Muscle of back (tissue), 3 donors: ENCODE measurements at regions not wholly inside any gene's neighbourhood (a gene's known extent, or its start where the extent isn't known, plus 50 kb on each side); places are given as distances from the start of the nearest gene placed in this dataset.

Experiments used
- DNase-seq, 3 donors: peaks; one replicate each; pipeline versions ENCODE4 v3.0.0 to v3.0.0-alpha.2; 2013

GRCh38 chr16:85452364-85453193 is 160.5 kb upstream of the GSE1 start:
- no peak for DNase-seq

DNA sequence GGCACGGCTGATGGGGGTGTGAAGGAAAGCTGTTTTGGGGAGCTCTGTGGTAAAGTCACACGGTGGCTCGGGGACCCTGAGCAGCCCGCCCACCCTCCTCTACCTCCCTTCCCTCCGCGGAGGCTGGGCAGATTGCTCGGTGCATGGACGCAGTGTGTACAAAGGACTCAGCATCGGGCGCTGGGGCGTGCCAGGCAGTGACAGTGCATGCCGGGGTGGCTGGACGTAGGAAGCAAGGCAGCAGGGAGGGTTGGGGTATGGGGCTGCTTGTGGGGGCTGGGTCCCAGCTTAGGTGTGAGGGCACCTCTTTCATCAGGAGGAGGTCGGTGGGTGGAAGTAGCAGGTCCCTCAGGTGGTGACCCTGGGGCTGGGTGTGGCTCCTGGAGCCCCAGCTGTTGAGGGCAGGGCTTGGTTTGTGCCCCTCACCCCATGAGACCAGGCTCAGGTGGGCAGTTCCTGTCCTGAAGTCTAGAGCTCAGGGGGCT is 159.9 kb upstream of the GSE1 start:
- DNase-seq, result no peak

DNA sequence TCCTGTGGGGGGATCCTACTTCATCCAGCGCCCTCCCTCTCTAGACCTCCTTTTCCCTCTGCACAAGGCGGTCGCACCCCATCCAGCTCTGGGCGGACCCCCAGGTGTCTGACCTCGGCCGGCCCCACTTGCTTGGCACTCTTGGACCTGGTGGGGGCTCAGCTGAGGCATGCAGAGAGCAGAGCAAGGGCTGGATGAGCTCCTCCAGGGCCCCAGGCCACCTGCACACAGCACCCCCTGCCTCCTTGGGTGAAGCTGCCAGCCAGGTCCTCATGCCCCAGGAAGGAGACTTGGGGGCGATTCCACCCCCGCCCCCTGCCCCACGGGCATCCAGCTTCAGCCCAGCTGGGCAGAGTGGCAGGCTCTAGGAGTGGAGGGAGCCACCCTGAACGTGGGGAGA is 159.4 kb upstream of the GSE1 start:
- DNase-seq, result no peak

GRCh38 chr16:85454171-85454872 is 158.8 kb upstream of the GSE1 start:
- DNase-seq, result no peak

DNA sequence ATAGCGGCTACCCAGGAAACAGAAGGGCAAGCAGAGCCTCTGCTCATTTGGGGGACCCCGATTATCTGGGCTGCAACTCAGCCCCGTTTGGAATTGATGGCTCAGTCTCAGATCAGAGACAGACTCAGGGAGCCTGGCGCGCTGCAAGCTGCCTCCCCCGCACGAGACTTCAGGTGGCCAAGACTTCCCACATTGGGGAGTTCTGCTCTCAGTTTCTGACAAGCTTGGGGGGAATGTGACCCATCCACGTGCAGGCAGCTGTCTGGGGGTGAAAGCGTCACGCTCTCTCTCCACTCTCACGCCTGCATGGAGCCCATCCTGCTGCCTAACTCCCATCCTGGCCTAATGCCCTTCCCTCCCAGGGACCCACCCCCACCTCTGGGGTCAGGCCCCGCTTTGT is 157.6 kb upstream of the GSE1 start:
- DNase-seq, result no peak

DNA sequence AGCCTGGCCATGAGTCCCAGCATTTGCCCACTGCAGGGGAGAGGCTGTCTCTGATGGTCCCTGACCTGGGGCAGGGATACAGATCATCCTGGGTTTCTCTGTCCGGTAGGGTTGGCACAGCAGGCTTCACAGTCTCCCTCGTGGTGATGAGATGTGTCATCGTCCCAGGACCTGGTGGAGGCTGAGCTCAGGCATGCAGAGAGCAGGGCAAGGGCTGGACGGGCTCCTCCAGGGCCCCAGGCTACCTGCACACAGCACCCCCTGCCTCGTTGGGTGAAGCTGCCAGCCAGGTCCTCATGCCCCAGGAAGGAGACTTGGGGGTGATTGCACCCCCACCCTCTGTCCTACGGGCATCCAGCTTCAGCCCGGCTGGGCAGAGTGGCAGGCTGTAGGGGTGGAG is 155.8 kb upstream of the GSE1 start:
- DNase-seq, result no peak

DNA sequence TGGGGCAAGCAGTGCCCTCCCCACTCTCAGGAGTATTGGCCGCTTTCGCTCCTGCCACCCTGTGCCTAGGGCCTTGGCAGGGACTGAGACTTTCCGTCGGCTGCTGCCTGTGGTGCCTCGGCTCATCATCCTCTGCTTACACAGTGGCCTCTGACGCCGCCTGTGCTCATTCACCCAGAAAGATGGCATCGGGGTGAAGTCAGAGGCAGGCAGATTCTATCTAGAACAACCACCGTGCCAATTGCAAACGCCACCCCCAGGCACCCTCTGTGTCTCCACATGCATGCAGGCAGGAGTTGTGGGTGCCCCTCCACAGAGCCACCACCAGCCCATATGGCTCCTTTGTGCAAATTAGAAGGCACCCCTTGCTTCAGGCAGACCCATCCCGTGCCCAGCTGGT is 154.2 kb upstream of the GSE1 start:
- no peak for DNase-seq

GRCh38 chr16:85459529-85460251 is 153.4 kb upstream of the GSE1 start:
- DNase-seq, result peak in 1 of 3 donors; percentile 52

- peak in 1 of 3 donors; percentile 75 for DNase-seq
Observed at GRCh38 chr16:85460252-85461021, 152.7 kb upstream of the GSE1 start.

DNA sequence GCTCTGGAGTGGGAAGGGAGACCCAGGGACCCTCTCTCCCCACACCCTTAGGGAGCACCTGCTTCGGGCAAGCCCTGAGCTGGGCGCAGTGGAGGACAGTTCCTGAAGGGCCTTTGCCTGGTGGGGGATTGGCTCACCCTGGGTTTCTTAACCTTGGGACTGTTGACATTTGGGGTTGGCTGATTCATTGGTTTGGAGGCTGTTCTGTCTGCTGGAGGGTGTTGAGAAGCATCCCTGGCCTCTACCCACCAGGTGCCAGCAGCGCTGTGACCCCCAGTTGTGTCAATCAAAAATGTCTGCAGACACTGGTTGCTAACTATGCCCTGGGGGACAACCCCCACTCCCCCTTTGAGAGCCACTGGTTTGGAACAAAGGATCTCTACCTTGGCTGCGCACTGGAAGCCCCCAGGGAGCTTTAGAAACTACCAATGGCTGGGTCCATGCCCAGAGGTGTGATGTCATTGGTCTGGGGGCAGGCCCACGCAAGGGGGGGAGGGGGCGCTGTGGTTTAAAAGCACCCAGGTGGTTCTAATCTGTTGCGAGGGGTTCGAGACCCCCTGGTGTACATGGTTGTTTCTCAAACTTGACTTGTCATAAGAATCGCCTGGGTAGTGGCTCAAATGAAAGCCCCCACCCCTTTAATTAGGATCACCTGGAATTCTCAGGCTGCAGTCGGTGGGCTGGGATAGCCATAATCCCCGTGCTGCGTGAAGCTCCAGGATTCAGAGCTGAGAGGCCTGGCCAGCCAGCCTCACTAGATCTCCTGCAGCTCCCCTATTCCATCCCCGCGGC is 151.9 kb upstream of the GSE1 start:
- no peak for DNase-seq

DNA sequence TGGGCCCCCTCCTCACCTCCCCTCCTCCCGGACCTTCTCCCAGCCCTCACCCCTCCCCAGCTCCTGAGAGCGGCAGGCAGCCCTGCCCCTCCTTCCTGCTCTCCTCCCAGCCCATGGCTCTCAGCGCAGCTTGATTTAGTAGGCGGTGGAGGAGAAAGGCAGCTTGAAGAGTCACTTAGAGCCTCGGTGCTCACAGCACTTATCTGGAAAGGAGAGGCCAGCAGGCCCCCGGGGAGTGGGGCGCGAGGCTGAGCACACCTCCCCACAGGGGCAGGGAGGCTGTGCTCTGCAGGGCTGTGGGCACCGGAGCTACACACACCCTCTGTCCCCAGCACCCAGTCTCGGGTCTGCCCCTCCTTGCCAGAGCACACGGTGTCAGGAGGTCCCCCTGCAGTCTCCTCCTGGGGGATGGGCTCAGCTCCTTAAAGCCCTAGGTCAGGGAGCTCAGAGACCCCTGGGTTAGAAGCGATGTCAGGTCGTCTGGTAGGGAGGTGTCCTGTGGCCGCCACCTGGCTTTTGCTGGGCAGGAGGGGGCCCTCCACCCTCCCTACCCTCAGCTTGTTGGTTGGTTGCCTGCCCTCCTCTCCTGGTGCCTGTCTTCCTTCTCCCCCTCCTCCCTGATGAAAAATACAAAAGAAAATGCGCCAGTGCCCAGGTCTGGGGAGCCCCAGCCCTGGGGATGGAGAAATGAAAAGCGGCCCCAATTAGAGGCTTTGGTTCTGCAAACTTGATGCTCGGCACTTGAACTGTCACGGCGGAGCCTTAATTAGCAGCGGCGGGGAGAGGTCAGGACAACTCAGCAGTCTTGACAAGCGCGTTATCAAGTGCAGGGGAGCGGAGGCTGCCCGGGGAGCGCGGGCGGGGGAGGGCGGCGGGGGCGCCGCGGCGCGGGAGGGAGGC is 151.1 kb upstream of the GSE1 start:
- peak in 1 of 3 donors; percentile 81 for DNase-seq

GRCh38 chr16:85462714-85463611 is 150.2 kb upstream of the GSE1 start:
- DNase-seq, result peak in 1 of 3 donors; percentile 37

DNA sequence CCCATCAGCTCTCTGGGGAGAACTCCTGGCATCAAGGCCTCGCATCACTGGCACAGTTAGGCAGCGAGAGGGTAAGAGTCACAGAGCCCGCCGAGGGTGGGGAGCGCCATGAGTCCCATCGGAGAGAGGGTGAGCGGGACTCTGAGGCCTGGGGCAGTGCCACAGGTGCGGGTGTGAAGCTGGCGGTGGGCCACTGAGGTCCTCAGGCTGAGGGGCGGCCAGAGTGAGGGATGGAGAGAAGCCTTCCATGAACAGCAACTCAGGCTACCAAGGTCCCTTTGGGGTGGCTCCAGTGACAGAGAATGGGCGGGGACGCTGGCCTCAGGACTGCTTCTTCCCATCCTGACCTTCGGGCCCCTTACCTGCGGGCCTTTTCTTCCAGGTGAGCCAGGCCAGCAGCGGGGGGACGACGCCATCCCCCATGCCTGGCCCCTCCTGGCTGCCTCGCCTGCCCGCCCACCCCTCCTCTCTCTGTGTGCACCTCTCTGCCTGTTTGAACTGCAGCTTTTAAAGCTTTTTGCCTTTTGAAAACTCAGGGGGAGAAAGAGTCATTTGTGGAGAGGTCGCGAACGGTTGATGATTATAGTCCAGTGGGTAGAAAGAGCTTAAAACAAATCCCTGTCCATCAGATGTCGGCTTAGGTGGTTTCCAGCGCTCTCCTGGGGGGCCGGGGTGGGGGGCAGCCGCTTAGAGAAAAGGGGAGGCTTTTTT is 149.3 kb upstream of the GSE1 start:
- no peak for DNase-seq

DNA sequence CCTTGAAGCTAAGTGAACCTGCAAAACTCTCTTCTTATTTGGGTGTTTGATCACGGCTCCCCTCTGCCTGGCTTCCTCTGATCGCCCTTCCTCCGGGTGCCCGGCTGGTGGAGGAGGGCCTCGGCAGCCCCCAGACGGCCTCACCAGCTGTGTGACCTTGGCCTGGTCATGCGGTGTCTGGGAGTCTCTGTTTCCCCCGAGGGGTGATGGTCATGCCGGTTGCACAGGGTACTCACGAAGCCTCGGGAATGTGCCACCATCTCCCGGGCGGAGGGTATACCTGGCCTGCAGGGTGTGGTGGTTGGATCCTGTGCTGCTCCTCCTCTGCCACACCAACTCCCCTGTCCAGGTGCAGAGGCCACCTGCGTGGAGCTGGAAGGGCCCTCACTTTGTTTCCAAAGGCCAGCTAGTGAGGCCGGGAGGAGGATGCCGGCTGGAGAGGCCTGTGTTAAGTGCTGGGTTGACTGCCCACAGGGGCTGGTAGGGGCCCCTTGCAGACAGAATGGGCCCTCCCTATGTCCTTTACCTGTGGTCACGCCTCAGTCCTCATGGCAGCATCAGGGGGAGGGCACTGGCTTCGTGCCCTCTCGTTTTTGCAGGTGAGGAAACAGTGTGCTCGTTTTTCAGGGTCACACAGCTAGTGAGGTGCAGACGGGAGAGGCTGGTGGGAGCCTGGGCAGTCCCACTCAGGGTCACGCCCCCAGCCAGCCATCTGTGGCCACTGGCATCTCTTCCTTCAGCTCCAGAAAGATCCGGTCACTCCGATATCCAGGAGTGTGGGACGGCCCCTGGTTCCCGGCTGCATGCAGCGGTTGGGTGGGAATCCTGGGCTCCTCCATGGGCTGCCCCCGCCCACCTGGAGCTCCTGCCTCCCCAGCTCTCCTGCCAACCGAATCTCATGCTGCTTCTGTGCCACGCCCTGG is 148.5 kb upstream of the GSE1 start:
- no peak for DNase-seq

DNA sequence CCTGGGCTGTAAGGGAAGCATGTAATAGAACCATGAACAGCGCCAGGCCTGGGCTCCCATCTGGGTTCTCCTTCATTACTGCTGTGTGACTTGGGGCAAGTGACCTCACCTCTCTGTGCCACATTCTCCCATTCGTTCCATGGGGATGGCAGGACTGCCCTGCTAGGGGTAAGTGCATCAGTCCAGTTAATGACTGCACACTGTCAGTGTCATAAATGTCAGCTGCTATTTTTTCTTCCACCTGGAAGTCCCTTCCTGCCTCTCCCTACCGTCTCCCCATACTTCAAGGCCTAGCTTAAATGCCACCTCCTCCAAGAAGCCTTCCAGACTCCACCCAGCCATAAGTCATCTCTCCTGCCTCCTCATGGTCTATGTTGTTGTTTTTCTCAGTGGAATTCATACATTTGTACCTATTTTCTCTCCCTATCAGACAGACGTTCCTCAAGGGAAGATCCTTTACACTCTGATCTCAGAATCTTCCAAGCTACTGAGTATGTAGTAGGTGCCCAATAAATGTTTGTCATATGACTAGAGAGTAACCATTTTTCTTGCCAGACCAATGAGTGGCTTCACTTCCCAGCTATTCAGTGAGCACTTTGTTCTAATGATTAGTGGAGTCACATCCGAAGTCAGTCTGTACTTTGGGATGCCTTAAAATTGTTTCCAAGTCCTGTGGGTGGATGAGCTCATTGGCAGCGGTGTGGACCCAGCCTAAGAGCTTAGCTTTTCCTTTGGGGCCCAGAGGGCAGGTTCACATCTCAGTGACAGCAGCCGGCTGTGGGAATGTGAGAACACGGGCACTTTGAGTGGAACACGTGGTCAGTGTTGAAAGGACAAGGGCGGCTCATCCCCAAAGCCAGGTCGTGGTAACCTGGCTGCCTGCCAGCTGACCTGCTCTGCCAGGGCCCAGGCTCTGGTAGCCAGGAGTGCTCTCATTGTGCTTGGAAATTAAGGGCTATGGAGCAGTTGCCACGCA is 147.5 kb upstream of the GSE1 start:
- DNase-seq, result peak in 2 of 3 donors; percentile 38 to 39

GRCh38 chr16:85466304-85466700 is 146.8 kb upstream of the GSE1 start:
- DNase-seq, result peak in 2 of 3 donors; percentile 20 to 33
